ENCODE measurements at regions not wholly inside any gene's neighbourhood (a gene's known extent, or its start where the extent isn't known, plus 50 kb on each side); places are given as distances from the start of the nearest gene placed in this dataset.

GRCh38 chr6:151699719-151700118 lies 107.8 kb upstream of the ESR1 start:
- no peak for DNase-seq (ENCODE audit: low read depth in 1 of 2, low spot score in 1 of 2)

DNA sequence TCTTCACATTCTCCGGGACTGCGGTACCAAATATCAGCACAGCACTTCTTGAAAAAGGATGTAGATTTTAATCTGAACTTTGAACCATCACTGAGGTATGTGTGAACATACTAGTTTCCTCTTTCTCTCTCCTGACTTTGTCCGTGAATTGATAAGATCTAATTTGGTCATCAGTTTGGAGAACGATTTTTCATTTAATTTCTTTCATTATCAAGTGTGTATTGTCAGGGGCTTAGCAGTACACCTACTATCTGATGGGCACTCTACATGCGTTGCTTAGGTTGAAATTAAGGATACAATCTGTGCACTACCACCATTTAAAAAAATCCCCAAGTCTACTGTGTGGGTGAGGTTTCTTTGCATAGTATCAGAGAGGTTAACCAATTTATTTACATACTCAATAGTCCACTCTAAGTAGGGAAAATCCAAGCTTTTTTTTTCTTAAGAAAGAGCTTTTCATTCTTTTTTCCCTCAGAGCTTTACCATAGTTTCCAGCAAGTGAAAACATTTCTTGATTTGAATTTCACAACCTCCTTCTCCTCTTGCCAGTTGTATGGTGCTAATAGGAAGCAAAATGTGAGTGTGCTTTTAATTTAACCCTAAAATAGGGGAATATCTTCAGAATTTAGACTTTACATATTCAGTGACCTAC lies 105.4 kb upstream of the ESR1 start:
- no peak for DNase-seq (ENCODE audit: low read depth in 1 of 2, low spot score in 1 of 2)

DNA sequence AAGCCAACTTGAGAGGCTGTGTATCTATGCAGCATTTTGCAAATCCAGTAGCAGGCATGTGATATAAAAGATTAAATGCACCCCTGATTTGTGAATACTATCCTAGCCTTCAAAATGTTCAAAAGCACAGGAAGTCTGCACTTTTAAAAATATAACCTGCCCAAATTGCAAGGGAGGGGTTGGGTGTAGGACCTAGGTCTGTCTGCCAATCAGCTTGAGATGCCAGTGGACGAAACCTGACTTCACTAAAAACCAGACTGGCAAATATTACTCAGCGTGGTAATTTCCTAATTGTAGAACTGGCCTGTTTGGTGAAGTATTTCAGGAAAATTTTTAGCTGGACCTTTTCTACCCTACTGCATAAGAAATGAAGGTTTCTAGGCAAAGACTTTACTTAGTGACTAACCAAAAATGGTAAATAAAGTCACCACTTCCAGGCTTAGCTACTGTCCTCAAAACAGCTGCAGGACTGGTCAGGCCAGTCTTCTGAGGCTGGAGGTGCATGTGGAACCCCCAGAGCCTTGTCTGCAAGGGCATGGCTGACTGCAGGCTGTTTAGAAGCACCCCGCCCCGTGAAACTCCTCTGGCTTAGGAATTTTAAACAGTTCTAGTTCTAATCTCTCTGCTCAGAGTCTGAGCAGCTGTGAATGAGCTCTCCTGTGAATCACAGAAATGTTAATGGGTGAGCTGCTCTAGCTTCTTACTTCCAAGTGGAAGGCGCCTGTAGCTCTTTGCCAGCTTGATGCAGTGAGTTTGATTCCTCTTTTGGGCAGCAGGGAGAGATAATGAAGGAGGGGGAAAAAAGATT lies 104.4 kb upstream of the ESR1 start:
- DNase-seq (ENCODE audit: low read depth in 1 of 2, low spot score in 1 of 2) = no peak

- no peak for DNase-seq (ENCODE audit: low read depth in 1 of 2, low spot score in 1 of 2)
These were observed 103.1 kb upstream of the ESR1 start for GRCh38 chr6:151704383-151704782.

DNA sequence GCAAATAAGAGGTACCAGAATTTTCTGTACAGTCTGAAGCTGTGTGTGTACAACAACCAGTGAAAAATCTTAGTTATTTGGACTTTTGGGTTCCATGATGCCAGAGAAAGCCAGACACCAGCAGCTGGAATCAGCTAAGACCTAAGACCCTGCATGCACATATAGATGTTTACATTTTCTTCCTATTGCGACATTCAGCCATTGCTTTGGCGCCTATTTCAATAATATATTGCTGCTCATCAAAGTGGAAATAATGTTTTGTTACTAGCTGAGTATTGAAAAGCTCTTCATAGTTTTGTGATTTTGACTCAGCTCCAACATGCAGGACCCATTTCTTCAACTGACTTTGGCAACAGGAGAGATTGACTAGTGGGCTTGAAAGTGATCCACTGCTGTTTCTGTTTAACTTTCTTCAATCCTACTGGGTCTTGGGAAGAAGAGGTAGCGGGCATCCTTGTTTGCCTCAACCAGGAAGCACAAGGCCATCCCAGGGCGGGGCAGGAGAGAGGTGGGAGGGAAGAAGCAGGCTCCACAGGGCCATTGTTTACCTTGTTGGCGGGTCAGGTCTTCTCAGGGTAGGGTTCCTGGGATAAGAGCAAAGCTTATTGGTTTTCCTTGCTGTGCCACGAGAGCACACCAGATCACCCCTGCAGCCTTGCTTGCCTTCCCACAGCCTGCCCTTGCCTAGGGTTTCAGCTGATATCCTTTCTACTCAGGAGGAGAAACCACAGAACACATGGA lies 101.3 kb upstream of the ESR1 start:
- DNase-seq (ENCODE audit: low read depth in 1 of 2, low spot score in 1 of 2) = no peak

GRCh38 chr6:151709329-151709728 lies 98.2 kb upstream of the ESR1 start:
- no peak for DNase-seq (ENCODE audit: low read depth in 1 of 2, low spot score in 1 of 2)

DNA sequence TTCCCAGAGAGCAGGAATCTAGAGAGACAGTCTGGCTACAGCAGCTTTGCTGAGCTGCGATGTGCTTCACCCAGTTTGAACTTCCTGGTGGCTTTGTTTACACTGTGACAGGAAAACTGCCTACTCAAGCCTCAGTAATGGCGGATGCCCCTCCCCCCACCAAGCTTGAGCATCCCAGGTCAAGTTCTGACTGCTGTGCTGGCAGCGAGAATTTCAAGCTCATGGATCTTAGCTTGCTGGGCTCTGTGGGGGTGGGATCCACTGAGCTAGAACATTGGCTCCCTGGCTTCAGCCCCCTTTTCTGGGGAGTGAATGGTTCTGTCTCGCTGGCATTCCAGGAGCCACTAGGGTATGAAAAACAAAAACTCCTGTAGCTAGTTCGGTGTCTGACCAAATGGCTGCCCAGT lies 91.0 kb upstream of the ESR1 start:
- DNase-seq (ENCODE audit: low read depth in 1 of 2, low spot score in 1 of 2) = no peak

GRCh38 chr6:151719070-151719469 lies 88.4 kb upstream of the ESR1 start:
- no peak for DNase-seq (ENCODE audit: low read depth in 1 of 2, low spot score in 1 of 2)

DNA sequence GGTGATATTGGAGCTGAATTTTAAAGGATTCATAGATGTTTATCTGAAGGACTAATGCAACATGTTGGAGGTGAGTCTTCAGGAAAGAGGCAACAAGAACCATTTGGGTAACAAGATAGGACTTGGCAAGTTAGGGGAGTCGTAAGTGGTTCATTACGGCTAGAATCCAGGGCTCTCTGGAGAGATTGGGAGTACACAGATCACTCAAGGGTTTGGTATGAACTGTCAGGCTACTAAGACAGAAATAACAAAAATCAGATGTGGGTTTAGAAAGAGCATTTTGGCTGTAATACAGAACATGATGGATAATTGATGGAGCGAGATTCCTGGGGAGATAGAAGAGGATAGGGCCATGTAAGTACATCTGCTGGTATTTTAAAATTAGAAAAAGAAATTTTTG lies 86.3 kb upstream of the ESR1 start:
- no peak for DNase-seq (ENCODE audit: low read depth in 1 of 2, low spot score in 1 of 2)

DNA sequence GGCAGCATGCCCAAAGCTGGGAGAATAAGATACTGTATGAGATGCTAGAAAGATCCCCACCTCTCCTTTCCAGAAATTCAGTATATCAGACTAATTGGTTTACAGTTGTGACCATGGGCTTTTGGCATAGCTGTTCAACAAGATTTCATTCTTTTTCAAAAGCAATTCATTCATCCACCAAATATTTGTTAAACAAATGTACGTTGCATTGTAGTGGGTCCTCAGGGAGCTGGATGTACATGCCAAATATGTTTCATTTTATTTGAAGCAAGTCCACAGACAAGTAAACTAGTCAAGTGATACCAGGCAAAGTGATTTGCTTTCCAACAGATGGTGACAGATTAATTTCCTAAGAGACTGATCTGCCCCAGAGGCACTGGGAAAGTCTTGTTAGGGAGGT lies 85.8 kb upstream of the ESR1 start:
- no peak for DNase-seq (ENCODE audit: low read depth in 1 of 2, low spot score in 1 of 2)

DNA sequence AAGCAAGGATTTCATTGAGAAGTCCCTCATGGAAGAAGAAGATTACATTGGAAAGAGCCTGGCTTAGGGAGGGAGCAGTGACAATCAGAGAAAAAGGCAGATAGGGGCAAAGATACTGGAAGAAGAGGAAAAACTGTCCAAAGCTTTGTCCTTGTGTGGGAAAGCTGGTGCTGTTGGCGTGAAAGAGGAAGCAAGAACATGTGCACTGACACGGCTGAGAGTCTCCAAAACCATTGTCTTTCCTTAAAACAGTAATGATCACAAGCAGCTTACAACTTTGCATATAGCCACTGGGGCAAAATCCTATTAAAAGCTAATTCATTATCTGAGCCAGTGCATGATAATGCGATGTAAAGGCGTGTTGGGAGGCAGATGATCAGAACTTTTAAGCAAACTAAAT lies 85.1 kb upstream of the ESR1 start:
- no peak for DNase-seq (ENCODE audit: low read depth in 1 of 2, low spot score in 1 of 2)

DNA sequence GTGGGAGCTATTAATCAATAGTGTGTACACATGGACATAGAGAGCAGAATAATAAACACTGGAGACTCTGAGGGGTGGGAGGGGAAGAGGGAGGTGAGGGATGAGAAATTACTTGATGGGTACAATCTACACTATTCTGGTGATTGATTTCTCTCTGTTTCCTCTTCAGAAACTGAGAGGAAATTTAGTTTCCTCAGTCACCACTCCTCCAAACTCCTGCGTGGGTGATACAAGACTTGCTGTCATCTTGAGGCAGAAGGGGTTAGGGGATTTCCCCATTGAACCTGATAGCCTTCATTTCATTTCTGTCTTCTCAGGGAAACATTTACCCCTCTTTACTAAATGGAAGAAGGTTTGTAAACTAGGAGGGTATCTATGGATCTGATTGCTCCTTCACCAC lies 84.3 kb upstream of the ESR1 start:
- DNase-seq (ENCODE audit: low read depth in 1 of 2, low spot score in 1 of 2) = no peak

DNA sequence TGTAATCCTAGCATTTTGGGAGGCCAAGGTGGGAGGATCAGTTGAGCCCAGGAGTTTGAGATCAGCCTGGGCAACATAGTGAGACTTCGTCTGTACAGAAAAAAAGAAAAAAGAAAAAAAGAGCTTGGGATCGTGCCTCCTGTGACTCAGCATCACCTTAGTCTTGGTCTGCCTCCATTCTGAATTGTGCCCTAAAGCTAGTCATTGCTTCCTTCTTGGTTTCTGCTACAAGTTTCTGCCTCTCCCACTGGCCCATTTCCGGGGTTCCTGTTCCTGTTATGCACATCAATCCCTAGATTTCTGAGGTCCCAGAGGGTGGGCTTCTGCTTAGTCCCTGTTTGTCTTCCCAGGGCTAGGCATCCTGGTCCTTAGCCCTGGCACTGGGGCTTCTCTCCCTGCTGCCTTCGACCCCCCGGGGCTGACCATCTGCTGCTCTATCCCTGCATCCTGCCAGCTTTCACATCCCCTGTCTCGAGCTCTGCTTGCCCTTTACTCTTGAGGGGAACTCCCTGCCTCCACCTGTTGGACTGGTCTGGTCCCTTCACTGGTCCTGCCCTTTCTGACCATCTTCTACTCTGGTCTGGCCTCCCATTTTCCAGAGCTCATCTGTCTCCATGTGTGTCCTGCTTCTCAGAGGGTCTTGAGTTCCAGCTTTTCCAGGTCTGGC lies 77.5 kb upstream of the ESR1 start:
- no peak for DNase-seq (ENCODE audit: low read depth in 1 of 2, low spot score in 1 of 2)

- DNase-seq (ENCODE audit: low read depth in 1 of 2, low spot score in 1 of 2) = no peak
These were observed 77.0 kb upstream of the ESR1 start for GRCh38 chr6:151730496-151730870.

GRCh38 chr6:151731313-151731712 lies 76.2 kb upstream of the ESR1 start:
- no peak for DNase-seq (ENCODE audit: low read depth in 1 of 2, low spot score in 1 of 2)

DNA sequence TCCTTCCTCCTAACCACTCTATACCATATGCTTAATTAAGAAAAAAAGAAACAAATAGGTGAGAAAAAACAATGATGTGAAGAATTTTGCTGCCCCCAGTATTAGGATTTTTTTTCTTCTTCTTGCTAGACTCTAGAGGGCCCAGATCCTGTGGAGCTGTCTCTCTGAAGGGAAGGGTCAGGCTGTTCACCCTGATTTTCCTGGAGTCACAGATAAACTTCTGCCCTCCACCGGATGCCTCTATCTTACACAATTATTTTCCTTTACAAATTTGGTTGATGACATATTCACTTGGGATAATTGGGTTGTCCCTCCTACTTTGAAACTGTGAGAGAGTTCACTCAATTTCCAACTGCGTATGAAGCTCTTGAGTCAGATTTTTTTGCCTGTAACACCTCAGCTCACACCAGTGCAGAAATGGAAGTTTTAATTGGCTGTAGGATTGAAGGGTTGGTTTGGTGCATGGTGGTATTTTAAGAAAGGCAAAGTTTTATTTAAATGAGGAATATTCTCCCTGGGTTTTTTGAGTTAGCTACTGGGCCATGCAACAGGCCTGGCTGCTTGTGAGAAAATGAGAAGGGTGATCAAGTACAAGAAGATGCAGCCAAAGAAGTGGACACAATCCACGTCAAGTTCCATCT lies 73.7 kb upstream of the ESR1 start:
- no peak for DNase-seq (ENCODE audit: low read depth in 1 of 2, low spot score in 1 of 2)

DNA sequence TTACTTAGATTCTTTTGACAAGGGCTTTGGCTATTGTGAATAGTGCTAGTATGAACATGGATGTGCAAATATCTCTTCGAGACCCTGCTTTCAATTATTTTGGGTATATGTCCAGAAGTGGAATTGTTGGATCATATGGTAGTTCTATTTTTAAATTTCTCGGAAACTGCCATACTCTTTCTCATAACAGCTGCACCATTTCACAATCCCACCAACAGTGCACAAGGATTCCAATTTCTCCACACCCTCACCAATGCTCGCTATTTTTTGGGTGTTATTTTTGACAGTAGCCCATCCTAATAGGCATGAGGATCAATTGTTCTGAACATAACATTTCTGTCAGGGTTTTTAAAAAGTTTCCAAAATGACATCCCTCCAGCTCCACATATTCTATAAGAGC lies 69.2 kb upstream of the ESR1 start:
- DNase-seq (ENCODE audit: low read depth in 1 of 2, low spot score in 1 of 2) = no peak

- no peak for DNase-seq (ENCODE audit: low read depth in 1 of 2, low spot score in 1 of 2)
These were observed 68.5 kb upstream of the ESR1 start for GRCh38 chr6:151738960-151739359.

DNA sequence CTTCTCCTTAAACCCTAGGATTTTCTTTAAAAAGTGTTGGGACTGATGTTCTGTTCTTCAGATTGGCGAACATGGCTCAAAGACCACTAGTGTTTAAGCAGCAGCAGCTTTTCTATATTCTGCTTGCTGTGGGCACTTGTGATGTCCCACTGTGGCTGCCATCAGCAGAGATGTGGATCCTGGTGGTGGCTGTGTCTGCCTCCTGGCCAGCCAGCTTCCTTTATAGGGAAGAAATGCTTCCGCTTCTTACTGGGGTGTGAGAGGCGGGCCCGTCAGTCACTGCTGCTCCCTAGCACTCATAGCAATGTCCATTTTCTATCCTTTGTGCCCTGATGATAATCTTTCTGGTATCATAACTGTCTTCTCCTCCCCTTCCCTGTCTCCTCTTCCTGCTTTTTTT lies 66.7 kb upstream of the ESR1 start:
- DNase-seq (ENCODE audit: low read depth in 1 of 2, low spot score in 1 of 2) = no peak

DNA sequence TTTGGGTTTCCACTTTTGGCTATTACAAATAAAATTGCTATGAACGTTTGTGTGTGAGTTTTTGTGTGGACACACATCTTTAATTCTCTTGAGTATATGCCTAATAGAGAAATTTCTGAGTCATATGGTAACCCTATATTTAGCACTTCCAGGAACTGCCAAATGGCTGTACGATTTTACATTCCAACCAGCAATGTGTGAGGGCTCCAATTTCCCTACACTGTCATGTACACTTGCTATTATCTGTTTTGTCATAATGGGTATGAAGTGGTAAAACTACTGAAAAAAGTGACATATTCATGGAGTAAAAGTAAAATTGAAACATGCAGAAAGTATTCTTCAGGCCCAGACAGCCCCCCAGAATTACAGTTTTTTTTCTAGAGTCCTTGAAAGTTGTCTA lies 59.6 kb upstream of the ESR1 start:
- DNase-seq (ENCODE audit: low read depth in 1 of 2, low spot score in 1 of 2) = no peak

DNA sequence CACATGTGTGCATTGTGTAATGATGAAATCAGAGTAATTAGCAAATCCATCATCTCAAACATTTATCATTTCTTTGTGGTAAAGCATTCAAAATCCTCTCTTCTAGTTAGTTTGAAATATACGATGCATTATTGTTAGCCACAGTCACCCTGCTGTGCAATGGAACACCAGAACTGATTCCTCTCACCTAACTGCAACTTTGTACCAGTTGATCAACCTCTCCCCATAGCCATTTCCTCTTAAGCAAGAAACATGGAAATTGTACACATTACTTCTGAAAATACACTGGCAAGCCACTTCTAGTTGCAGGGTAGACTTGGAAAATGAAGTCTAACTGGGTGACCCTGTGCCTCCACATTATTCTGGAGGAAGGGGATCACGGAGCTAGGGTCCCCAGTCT lies 58.1 kb upstream of the ESR1 start:
- no peak for DNase-seq (ENCODE audit: low read depth in 1 of 2, low spot score in 1 of 2)

All from stimulated activated CD4-positive, alpha-beta T cell treated with anti-CD3 and anti-CD28 coated beads, Interleukin-15, amount 100 ng/mL, for 1 hour (primary cell).